ENCODE measurements at regions not wholly inside any gene's neighbourhood (a gene's known extent, or its start where the extent isn't known, plus 50 kb on each side); places are given as distances from the start of the nearest gene placed in this dataset.

DNA sequence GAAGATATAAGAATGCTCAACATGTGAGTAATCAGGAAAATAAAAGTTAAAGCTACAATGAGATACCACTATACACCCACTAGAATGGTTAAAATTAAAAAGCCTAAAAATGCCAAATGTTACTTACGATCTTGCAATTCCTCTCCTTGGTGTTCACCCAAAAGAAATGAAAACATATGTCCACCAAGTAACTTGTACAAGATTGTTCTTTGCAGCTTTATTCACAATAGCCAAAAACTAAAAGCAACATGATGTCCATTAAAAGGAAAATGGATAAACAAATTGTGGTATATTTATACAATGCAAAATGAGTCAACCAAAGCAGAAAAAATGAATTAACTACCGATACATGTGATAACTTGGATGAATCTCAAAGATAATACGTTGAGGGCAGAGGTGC, 301.6 kb upstream of the THBS1 start:
- Mint-ChIP-seq H3K27me3 (peaks cover 11% of the 10 kb centered on the region), H3K4me1 (ENCODE audit: low read depth) (no peaks in the 10 kb centered on the region), H3K4me3 (no peak overlapping the region), H3K36me3 (ENCODE audit: low read depth) (no peaks in the 10 kb centered on the region), H3K9me3 (no peaks in the 10 kb centered on the region), H3K27ac (no peak overlapping the region)
- intact Hi-C loops (cut with micrococcal nuclease): no loop called here

DNA sequence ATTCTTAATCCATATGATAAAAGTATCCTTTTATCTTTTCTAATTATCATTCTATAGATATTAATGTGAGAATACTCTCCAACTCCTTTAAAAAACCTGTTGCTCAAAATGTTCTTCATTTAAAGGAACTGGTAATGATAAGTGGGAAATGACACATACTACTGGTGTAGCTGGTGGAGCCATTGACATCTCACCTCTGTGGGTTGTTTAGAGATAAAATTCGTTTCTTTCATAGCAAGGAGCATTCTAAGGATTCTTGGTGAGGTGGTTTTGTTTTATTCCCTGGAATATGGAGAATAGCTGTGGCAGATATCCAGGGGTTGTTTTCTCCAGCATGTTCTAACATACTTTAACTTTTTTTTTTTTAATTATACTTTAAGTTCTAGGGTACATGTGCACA, 299.8 kb upstream of the THBS1 start:
- Mint-ChIP-seq H3K9me3 (no peaks in the 10 kb centered on the region), H3K4me3 (no peak overlapping the region), H3K27ac (no peak overlapping the region), H3K27me3 (peaks cover 13% of the 10 kb centered on the region), H3K4me1 (ENCODE audit: low read depth) (no peaks in the 10 kb centered on the region), H3K36me3 (ENCODE audit: low read depth) (no peaks in the 10 kb centered on the region)
- intact Hi-C loops (cut with micrococcal nuclease): no loop called here

DNA sequence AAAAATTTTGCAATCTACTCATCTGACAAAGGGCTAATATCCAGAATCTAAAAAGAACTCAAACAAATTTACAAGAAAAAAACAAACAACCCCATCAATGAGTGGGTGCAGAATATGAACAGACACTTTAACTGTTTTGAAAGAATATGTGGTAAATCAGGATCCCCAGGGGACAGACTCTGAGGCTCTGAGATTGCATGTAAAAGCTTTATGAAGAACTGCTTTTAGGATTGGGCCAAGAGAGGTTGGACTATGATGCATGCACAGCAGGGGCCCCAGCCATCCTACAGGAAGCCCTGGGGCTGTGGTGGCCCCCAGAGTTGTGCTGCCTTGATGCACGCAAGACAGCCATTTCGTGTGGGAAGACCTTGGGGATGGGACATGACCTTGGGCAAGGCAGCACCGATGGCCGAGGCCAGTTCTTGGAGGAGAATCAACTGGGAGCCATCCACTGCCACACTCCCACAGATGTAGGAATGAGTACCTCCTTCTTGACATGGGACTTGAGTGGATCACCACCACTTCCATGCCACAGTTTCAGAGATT, 298.1 kb upstream of the THBS1 start:
- no peak overlapping the region for H3K4me3 Mint-ChIP-seq
- no peaks in the 10 kb centered on the region for H3K9me3 Mint-ChIP-seq
- peaks cover 23% of the 10 kb centered on the region for H3K27me3 Mint-ChIP-seq
- no peaks in the 10 kb centered on the region for H3K36me3 Mint-ChIP-seq (ENCODE audit: low read depth)
- no peak overlapping the region for H3K27ac Mint-ChIP-seq
- no peaks in the 10 kb centered on the region for H3K4me1 Mint-ChIP-seq (ENCODE audit: low read depth)
- intact Hi-C loops (cut with micrococcal nuclease): no loop called here

DNA sequence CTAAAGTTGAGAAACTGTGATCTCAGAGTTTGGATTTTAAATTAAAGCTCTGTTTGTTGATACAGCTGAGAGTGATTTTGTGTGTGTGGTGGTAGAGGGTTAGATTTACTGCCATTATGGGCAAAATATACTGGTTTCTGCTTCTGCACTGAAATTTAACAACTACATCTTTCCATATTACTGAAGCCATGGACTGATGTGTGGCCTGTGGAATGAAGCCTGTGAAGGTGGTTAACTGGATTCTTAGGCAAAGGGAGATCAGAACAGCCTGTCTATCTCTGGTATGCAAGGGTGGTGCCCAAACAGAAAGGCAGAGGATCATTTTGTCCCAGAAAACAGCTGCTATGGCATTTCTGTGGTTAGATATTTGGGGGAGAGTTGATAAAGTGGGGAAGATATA, 297.3 kb upstream of the THBS1 start:
- intact Hi-C loops (cut with micrococcal nuclease): no loop called here
- Mint-ChIP-seq H3K4me1 (ENCODE audit: low read depth) (no peaks in the 10 kb centered on the region), H3K36me3 (ENCODE audit: low read depth) (no peaks in the 10 kb centered on the region), H3K27ac (no peak overlapping the region), H3K27me3 (peaks cover 23% of the 10 kb centered on the region), H3K4me3 (no peak overlapping the region), H3K9me3 (no peaks in the 10 kb centered on the region)

DNA sequence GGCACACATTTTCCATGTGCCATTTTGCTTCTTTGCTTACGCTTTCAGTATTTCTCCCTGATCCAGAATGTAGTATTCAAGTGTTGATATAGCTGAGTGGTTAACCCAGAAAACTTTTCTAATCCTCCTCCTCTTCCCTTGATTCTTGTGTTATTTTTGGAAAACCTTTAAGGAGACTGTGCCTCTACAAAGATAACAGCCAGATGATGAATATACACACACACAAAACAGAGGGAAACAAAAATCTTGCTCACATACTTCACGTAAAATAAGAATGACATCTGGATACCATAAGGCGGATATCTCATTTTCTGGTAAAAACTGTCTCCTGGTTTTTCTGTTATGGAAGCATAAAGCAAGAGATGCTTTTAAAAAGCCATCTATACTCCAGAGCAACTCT, 295.8 kb upstream of the THBS1 start:
- no peak overlapping the region for H3K27ac Mint-ChIP-seq
- H3K36me3 Mint-ChIP-seq (ENCODE audit: low read depth): no peaks in the 10 kb centered on the region
- H3K27me3 Mint-ChIP-seq: peaks cover 23% of the 10 kb centered on the region
- intact Hi-C loops (cut with micrococcal nuclease): no loop called here
- no peak overlapping the region for H3K4me3 Mint-ChIP-seq
- H3K4me1 Mint-ChIP-seq (ENCODE audit: low read depth): no peaks in the 10 kb centered on the region
- no peaks in the 10 kb centered on the region for H3K9me3 Mint-ChIP-seq

DNA sequence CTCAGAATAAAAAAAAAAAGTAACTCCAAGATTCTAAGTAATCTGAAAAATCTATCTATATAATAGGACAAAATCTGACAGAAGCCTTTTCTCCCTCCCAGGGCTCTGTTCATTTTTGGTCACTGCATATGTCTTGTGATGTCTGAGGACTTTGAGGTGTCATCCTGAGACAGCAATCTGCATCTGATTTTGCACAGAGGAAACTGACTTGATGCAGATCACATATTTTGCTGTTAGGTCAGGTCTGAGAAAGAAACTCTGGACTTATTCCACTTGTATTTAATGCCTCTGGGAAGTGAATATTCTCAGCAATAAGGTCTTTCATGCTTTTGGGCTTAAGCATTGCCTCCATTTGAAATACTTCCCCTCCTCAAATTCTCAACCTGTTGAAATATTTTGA, 295.2 kb upstream of the THBS1 start:
- H3K4me1 Mint-ChIP-seq (ENCODE audit: low read depth): no peaks in the 10 kb centered on the region
- no peak overlapping the region for H3K4me3 Mint-ChIP-seq
- peaks cover 23% of the 10 kb centered on the region for H3K27me3 Mint-ChIP-seq
- no peak overlapping the region for H3K27ac Mint-ChIP-seq
- H3K9me3 Mint-ChIP-seq: no peaks in the 10 kb centered on the region
- H3K36me3 Mint-ChIP-seq (ENCODE audit: low read depth): no peaks in the 10 kb centered on the region
- intact Hi-C loops (cut with micrococcal nuclease): no loop called here

DNA sequence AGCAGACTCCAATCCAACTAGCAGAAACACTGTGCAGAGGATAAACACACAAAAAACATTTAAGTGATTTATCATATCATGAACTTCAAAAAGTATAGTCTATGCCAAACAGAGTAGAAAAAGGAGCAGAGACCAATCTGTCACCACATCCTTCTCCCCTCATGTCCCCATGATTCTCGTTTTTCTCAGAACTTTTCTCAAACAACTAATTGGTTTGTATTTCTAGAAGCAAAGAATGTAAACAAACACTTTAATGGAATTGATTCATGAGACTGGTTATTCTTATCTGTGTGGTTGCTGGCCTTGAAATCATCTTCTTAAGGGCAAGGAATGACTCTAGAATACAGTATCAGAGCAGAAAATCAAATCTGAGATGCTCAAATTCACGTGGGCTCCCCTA, 294.2 kb upstream of the THBS1 start:
- peaks cover 3% of the 10 kb centered on the region for H3K9me3 Mint-ChIP-seq
- no peak overlapping the region for H3K27ac Mint-ChIP-seq
- H3K27me3 Mint-ChIP-seq: peaks cover 23% of the 10 kb centered on the region
- H3K4me3 Mint-ChIP-seq: no peak overlapping the region
- no peaks in the 10 kb centered on the region for H3K36me3 Mint-ChIP-seq (ENCODE audit: low read depth)
- intact Hi-C loops (cut with micrococcal nuclease): no loop called here
- H3K4me1 Mint-ChIP-seq (ENCODE audit: low read depth): no peaks in the 10 kb centered on the region

DNA sequence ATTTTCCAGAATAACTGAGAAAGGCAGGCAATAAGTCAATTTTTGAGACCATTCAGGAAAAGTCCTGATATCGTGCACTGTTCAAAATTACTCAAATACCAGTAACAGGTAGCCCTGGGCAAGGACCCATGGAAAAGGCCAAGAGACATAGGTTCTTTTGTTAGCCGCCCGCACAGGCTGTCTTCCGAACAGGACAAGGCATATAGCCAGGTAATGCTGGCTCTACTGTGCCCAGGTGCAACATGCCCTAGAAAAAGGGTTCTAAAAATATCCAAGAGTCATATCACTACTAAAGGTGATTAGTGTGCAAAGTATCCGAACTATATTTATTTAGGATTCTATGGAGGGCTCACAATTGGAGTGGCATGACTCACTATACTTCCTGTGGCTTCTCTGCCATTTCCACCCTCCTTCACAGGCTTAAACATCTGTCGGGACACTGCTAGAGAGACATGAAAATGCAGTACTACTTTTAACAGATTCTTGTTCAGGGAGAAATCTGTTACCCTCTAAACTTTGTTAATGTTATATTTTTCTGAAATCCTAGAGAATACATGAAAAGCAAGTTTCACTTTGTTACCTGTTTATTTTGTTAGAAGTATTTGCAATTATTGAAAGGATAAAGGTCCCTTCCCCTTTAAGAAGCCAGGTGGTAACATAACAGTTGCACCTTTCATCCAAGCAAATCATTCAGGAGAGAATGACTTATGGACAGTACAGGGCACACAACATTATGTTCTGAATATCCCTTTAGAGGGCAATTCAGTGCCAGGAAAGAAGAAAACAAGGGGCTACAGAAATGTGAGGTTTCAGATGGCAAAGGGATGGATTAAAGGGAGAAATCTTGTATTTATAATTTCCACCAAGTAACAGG, 293.3 kb upstream of the THBS1 start:
- intact Hi-C loops (cut with micrococcal nuclease): no loop called here
- Mint-ChIP-seq H3K9me3 (peaks cover 11% of the 10 kb centered on the region), H3K27ac (no peak overlapping the region), H3K36me3 (ENCODE audit: low read depth) (no peaks in the 10 kb centered on the region), H3K27me3 (peaks cover 18% of the 10 kb centered on the region), H3K4me3 (no peak overlapping the region), H3K4me1 (ENCODE audit: low read depth) (no peaks in the 10 kb centered on the region)

DNA sequence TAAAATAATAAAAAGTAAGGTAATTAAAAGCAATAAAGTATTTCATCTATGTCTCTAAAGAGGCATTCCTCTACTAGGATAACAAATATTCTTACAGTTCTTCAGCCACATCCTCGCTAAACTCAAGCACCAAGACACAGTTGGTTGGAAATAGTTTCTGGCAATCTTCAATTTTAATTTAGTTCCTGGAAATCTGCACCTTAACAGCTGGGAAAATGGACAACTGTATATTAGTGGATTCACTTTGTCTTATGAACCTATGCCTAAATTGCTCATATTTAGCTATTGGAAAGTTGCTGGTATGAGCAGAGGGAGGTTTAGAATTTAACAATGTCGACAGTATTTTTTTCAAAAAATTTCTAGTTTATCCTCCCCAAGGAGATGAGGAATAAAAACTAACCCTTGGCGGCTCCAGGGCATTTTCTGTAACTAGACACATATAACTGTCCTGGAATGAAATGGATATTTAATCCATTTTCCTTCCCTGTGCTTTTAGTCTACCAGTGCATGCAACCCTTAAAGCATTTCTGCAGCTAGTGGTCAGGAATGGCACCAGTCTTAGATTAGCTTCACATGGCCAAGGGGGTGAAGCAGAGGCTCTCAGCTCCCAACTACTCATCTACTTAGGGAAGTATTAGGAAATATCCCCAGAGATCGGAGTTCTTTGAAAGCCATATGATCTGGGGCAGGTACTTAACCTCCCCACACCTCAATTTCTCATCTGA, 290.0 kb upstream of the THBS1 start:
- Mint-ChIP-seq H3K4me3 (no peak overlapping the region), H3K27me3 (peaks cover 15% of the 10 kb centered on the region), H3K4me1 (ENCODE audit: low read depth) (no peaks in the 10 kb centered on the region), H3K9me3 (peaks cover 17% of the 10 kb centered on the region), H3K27ac (no peak overlapping the region), H3K36me3 (ENCODE audit: low read depth) (no peaks in the 10 kb centered on the region)
- intact Hi-C loops (cut with micrococcal nuclease): no loop called here

DNA sequence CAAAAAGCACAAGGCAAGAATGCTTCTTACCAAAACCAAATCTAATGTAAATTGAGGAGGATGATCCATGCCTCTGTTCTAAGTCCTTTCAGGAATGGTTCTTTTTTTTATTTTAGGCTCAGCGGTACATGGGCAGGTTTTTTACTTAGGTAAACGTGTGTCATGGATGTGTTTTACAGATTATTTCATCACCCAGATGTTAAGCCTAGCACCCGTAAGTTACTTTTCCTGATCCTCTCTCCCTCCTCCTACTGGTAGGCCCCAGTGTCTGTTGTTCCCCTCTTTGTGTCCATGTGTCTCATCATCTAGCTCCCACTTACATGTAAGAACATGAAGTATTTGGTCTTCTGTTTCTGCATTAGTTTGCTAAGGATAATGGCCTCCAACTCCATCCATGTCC, 289.2 kb upstream of the THBS1 start:
- peaks cover 8% of the 10 kb centered on the region for H3K27me3 Mint-ChIP-seq

DNA sequence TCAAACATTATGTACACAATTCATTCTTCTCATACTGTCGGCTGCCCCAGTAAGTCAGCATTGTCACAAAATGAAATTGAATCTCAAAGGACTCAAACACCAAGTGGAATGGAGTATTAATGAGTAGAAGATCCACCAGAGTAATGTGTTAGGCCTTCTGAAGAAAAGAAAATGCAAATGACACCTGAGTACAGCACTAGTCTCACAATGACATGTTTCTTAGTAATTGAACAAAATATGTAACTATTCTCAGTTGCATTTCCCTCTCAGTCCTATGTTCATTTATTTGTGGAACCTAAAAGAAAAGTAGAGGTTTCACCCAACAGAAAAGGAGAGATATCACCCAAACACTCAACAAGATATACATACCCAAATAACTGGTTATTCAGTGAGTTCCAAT, 283.9 kb upstream of the THBS1 start:
- Mint-ChIP-seq H3K4me3 (no peak overlapping the region), H3K36me3 (ENCODE audit: low read depth) (no peaks in the 10 kb centered on the region), H3K4me1 (ENCODE audit: low read depth) (no peaks in the 10 kb centered on the region), H3K27ac (no peak overlapping the region), H3K27me3 (peaks cover 9% of the 10 kb centered on the region), H3K9me3 (peaks cover 12% of the 10 kb centered on the region)
- intact Hi-C loops (cut with micrococcal nuclease): no loop called here

More for the DNA sequence above, 289.2 kb upstream of the THBS1 start:
- no peaks in the 10 kb centered on the region for H3K36me3 Mint-ChIP-seq (ENCODE audit: low read depth)
- H3K4me3 Mint-ChIP-seq: no peak overlapping the region
- no peak overlapping the region for H3K27ac Mint-ChIP-seq
- no peaks in the 10 kb centered on the region for H3K4me1 Mint-ChIP-seq (ENCODE audit: low read depth)
- intact Hi-C loops (cut with micrococcal nuclease): no loop called here
- H3K9me3 Mint-ChIP-seq: peaks cover 17% of the 10 kb centered on the region

DNA sequence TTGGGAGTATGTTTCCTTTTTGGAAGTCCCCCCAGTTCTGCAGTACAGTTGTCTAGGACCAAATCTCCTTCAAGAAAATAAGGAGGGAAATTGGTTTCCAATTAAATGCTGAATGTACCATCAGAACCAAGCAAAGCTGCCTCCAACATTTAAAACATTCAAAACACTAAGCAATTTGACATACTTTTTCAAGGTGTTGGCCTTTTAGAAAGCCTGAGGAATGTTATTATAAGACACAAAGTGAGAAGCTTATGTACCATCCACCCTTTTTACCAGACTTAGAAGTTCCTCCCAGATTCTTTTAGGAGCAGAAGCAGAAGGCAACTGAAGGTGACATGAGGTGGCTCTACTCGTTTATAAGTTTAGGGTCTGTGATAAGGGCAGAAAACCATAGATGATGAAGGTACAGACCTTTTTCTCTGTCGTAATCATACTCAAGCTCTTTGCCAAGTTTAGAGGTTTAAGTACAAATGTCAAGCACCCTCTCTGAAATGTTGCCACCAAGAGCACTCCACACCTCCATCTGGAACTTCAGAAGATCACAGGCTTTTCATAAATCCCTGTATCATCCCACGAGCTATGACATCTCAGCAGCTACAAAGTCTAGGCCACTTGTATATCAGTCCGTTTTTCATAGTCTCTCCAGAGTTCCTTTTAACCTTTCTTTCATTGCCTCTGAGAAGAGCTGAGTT, 282.5 kb upstream of the THBS1 start:
- H3K9me3 Mint-ChIP-seq: no peaks in the 10 kb centered on the region
- intact Hi-C loops (cut with micrococcal nuclease): no loop called here

DNA sequence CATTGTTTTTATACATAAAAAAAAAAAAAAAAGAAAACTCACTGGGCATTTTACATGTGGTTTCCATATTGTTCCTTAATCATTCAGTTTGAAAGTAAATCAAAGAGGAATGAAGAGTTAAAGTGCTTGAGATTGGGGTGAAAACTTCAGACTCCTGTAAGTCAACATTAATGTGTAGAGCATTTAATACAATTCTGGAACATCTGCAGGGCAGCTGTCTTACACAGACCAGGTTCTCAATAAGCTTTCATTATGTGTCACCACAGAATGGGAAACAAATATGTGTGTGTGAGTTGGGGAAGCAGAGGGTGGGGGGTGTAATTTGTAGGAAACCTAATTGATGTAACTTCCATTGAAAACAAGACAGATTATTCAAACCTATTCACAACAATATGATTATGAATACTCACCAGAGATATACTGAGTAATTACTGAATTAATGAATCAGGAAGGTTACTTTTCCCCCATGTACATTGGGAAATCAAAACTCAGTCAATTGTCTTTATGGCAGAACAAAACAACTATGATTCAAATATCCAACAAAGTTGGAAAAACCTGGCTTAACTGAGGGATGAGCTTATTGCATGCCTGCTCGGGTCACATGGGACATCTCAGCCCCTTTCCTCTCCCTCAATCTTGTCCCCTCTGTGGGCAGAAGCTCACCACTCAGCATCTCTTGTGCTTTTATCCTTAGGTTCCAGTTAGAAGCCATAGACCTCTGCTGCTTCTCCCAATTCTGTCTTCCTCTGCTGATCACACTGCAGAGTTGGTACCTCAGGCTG, 281.2 kb upstream of the THBS1 start:
- no peak overlapping the region for H3K27ac Mint-ChIP-seq
- no peak overlapping the region for H3K4me3 Mint-ChIP-seq
- H3K36me3 Mint-ChIP-seq (ENCODE audit: low read depth): no peaks in the 10 kb centered on the region
- intact Hi-C loops (cut with micrococcal nuclease): no loop called here
- peaks cover 12% of the 10 kb centered on the region for H3K27me3 Mint-ChIP-seq
- H3K4me1 Mint-ChIP-seq (ENCODE audit: low read depth): no peaks in the 10 kb centered on the region
- no peaks in the 10 kb centered on the region for H3K9me3 Mint-ChIP-seq

More for the DNA sequence above, 282.5 kb upstream of the THBS1 start:
- Mint-ChIP-seq H3K4me3 (no peak overlapping the region), H3K36me3 (ENCODE audit: low read depth) (no peaks in the 10 kb centered on the region), H3K27ac (no peak overlapping the region), H3K27me3 (peaks cover 8% of the 10 kb centered on the region), H3K4me1 (ENCODE audit: low read depth) (no peaks in the 10 kb centered on the region)

Data from dendritic cell treated with granulocyte-macrophage colony-stimulating factor and Interleukin-4, amounts not matched to agents 40 ng/mL and 50 ng/mL, for 4 days (primary cell).